Heart left ventricle (tissue), 13 donors: ENCODE measurements at regions not wholly inside any gene's neighbourhood (a gene's known extent, or its start where the extent isn't known, plus 50 kb on each side); places are given as distances from the start of the nearest gene placed in this dataset.

Source experiments
- CTCF ChIP-seq, 12 donors: fragments of 200-600 bp; sonication (generic) in 4 of 12; IDR thresholded peaks; one replicate each; pipeline versions ENCODE4 v1.5.0 to v1.8.0; 2018 to 2022; ENCODE audit warnings: antibody characterized with exemption in 12 of 12, mild to moderate bottlenecking in 5 of 12
- POLR2A ChIP-seq, 2 donors: fragments of 450-650 bp; IDR thresholded peaks; one replicate each; pipeline ENCODE4 v1.6.1; 2017; ENCODE audit warnings: antibody characterized with exemption in 2 of 2, mild to moderate bottlenecking in 2 of 2, moderate library complexity in 2 of 2
- donor health status: ischemic (EF 13 %, LVEDD 7.1; RV severe dilation, severe dysfunction).
- donor health status: DM: no; HTN: yes; CAD: no.
- donor health status: DM: no; HTN: no; CAD: no.
- donor health status: ischemic (EF 25% LVEDD 6.9; RV normal size, moderate dysfunction).
- donor health status: ischemic (EF 25% LVEDD 5.7; RV mildly dilated, moderate dysfunction).
- donor health status: ischemic (EF 35%, LVEDD 5.7; RV mildly dilated, moderate dysfunction).
- donor health status: nonischemic (EF 11% LVEDD 7.7; RV severe dilation, severe dysfunction).
- donor health status: DM: yes; HTN: yes; CAD: no.
- donor health status: PGD.
- donor health status: ischemic (EF 29% LVEDD 5.4; RV normal size, mild dysfunction).
- donor health status: nonischemic (EF 23%, LVEDD 6.1; RV moderate dilation, normal function).

- TF ChIP-seq POLR2A (IDR thresholded peaks at IDR 0.05): no peak
- TF ChIP-seq CTCF (IDR thresholded peaks at IDR 0.05): no peak
Observed at GRCh38 chr13:64684685-64685431, 2545.3 kb downstream of the PCDH9 start.
